NCI-H146 treated with DMSO at 0.1 percent for 48 hours (cell line): ENCODE measurements at regions not wholly inside any gene's neighbourhood (a gene's known extent, or its start where the extent isn't known, plus 50 kb on each side); places are given as distances from the start of the nearest gene placed in this dataset.
"Not testable (repeated sequence)": the region's sequence is repeated elsewhere in the genome, so short reads cannot be mapped to it uniquely, and the experiment has no call there.

Experiments
- DNase-seq: peaks from one replicate; lab custom pipeline; 2025; ENCODE audit not compliant: unreplicated experiment; lab: John Stamatoyannopoulos, UW

- DNase-seq: no peak
Observed at GRCh38 chr3:104429727-104430126, 937.0 kb upstream of the ALCAM start.

GRCh38 chr3:104436506-104436905, 930.2 kb upstream of the ALCAM start:
- no peak for DNase-seq

- DNase-seq: no peak
Observed at GRCh38 chr3:104437131-104437750, 929.5 kb upstream of the ALCAM start.

- no peak for DNase-seq
Observed at GRCh38 chr3:104437891-104438290, 928.8 kb upstream of the ALCAM start.

GRCh38 chr3:104438706-104439105, 928.0 kb upstream of the ALCAM start:
- no peak for DNase-seq

- not testable (repeated sequence) for DNase-seq
Observed at GRCh38 chr3:104445252-104445919, 921.3 kb upstream of the ALCAM start.

- no peak for DNase-seq
Observed at GRCh38 chr3:104447681-104448080, 919.0 kb upstream of the ALCAM start.

- no peak for DNase-seq
Observed at GRCh38 chr3:104452697-104453096, 914.0 kb upstream of the ALCAM start.

GRCh38 chr3:104458657-104459056, 908.1 kb upstream of the ALCAM start:
- DNase-seq: no peak

GRCh38 chr3:104460477-104461406, 906.0 kb upstream of the ALCAM start:
- no peak for DNase-seq

- DNase-seq: no peak
Observed at GRCh38 chr3:104461431-104461830, 905.3 kb upstream of the ALCAM start.

- DNase-seq: no peak
Observed at GRCh38 chr3:104472221-104472620, 894.5 kb upstream of the ALCAM start.

GRCh38 chr3:104474011-104474410, 892.7 kb upstream of the ALCAM start:
- no peak for DNase-seq

- no peak for DNase-seq
Observed at GRCh38 chr3:104503022-104503421, 863.7 kb upstream of the ALCAM start.

- DNase-seq: peak; percentile 44
Observed at GRCh38 chr3:104510131-104510849, 856.4 kb upstream of the ALCAM start.

GRCh38 chr3:104514371-104514770, 852.3 kb upstream of the ALCAM start:
- no peak for DNase-seq

- DNase-seq: no peak
Observed at GRCh38 chr3:104514776-104515175, 851.9 kb upstream of the ALCAM start.

GRCh38 chr3:104519068-104519467, 847.6 kb upstream of the ALCAM start:
- DNase-seq: no peak

- no peak for DNase-seq
Observed at GRCh38 chr3:104519468-104520227, 847.1 kb upstream of the ALCAM start.

- DNase-seq: no peak
Observed at GRCh38 chr3:104520228-104520655, 846.5 kb upstream of the ALCAM start.
